ENCODE measurements at regions not wholly inside any gene's neighbourhood (a gene's known extent, or its start where the extent isn't known, plus 50 kb on each side); places are given as distances from the start of the nearest gene placed in this dataset.

DNA sequence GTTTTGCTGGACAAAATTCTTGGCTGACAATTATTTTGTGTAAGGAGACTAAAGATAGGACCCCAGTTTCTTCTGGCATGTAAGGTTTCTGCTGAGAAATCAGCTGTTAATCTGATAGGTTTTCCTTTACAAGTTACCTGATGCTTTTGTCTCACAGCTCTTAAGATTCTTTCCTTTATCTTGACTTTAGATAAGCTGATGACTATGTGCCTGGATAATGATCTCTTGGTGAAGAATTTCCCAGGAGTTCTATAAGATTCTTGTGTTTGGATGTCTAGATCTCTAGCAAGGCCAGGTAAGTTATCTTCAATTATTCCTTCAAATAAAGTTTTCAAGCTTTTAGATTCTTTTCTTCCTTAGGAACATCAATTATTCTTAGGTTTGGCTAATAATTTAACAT is 534.8 kb upstream of the LRRTM4 start:
- TF ChIP-seq ZFX (IDR thresholded peaks at IDR 0.05; ENCODE audit: borderline replicate concordance) = no peak
- TF ChIP-seq, protein P1, sequence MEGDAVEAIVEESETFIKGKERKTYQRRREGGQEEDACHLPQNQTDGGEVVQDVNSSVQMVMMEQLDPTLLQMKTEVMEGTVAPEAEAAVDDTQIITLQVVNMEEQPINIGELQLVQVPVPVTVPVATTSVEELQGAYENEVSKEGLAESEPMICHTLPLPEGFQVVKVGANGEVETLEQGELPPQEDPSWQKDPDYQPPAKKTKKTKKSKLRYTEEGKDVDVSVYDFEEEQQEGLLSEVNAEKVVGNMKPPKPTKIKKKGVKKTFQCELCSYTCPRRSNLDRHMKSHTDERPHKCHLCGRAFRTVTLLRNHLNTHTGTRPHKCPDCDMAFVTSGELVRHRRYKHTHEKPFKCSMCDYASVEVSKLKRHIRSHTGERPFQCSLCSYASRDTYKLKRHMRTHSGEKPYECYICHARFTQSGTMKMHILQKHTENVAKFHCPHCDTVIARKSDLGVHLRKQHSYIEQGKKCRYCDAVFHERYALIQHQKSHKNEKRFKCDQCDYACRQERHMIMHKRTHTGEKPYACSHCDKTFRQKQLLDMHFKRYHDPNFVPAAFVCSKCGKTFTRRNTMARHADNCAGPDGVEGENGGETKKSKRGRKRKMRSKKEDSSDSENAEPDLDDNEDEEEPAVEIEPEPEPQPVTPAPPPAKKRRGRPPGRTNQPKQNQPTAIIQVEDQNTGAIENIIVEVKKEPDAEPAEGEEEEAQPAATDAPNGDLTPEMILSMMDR (IDR thresholded peaks at IDR 0.05) = no peak
- H3K27ac ChIP-seq = no peak overlapping the region

GRCh38 chr2:78061301-78061700 is 539.1 kb upstream of the LRRTM4 start:
- no peak for TF ChIP-seq ZFX (IDR thresholded peaks at IDR 0.05; ENCODE audit: borderline replicate concordance)
- TF ChIP-seq, protein P1 (IDR thresholded peaks at IDR 0.05) = no peak
- no peak overlapping the region for H3K27ac ChIP-seq

DNA sequence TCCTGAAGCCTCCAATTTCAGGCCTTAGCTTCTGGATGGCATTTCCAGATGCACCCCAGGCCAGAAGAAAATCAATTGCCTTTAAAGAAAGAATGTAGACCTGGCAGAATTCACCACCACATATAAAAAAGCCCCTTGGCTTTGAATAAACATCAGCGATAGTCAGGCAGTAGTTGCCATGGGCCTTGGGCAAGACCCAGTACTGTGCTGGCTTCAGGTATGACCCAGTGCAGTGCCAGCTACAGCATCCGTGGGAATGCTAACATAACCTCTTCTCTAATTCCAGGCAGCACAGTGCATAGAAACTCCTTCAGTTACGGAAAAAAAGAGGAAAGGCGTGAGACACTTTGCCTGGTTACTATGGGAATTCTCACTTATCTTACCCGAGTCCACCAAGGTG is 539.6 kb upstream of the LRRTM4 start:
- no peak overlapping the region for H3K27ac ChIP-seq
- TF ChIP-seq, protein P1 (IDR thresholded peaks at IDR 0.05) = no peak
- no peak for TF ChIP-seq ZFX (IDR thresholded peaks at IDR 0.05; ENCODE audit: borderline replicate concordance)

- H3K27ac ChIP-seq = no peak overlapping the region
- TF ChIP-seq, protein P1 (IDR thresholded peaks at IDR 0.05) = no peak
- TF ChIP-seq ZFX (IDR thresholded peaks at IDR 0.05; ENCODE audit: borderline replicate concordance) = no peak
These were observed 541.3 kb upstream of the LRRTM4 start for GRCh38 chr2:78063246-78064020.

DNA sequence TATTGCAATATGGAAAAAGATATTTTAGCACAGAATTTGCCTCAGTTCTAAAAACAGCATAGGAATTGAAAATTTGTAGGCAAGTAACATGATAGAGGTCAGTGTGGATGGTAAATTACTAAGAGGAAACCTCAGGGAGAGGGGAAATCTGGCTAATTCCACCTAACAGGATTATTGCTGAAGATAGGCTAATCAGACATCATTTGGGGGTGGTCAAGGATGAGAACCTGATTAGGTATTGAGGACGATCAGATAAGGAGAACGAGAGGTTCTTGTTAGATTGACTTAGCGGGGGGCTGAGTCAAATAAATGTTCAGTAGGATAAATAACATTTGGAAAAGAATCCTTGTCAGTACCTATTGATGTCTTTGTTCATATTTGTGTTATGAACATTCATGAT is 543.2 kb upstream of the LRRTM4 start:
- no peak for TF ChIP-seq ZFX (IDR thresholded peaks at IDR 0.05; ENCODE audit: borderline replicate concordance)
- TF ChIP-seq, protein P1 (IDR thresholded peaks at IDR 0.05) = no peak
- no peak overlapping the region for H3K27ac ChIP-seq

GRCh38 chr2:78068808-78069207 is 546.6 kb upstream of the LRRTM4 start:
- H3K27ac ChIP-seq = no peak overlapping the region
- TF ChIP-seq, protein P1 (IDR thresholded peaks at IDR 0.05) = no peak
- TF ChIP-seq ZFX (IDR thresholded peaks at IDR 0.05; ENCODE audit: borderline replicate concordance) = no peak

- no peak overlapping the region for H3K27ac ChIP-seq
- TF ChIP-seq ZFX (IDR thresholded peaks at IDR 0.05; ENCODE audit: borderline replicate concordance) = no peak
- TF ChIP-seq, protein P1 (IDR thresholded peaks at IDR 0.05) = no peak
These were observed 548.5 kb upstream of the LRRTM4 start for GRCh38 chr2:78070693-78071092.
